OCI-LY1 (cell line): ENCODE measurements at regions not wholly inside any gene's neighbourhood (a gene's known extent, or its start where the extent isn't known, plus 50 kb on each side); places are given as distances from the start of the nearest gene placed in this dataset.

Experiments
- EZH2 ChIP-seq: fragments of 200-600 bp; sonication (generic), shearing (Covaris generic); IDR thresholded peaks from 2 replicates; pipeline ENCODE4 v1.8.0; 2017; ENCODE audit warnings: borderline replicate concordance, mixed run types, mild to moderate bottlenecking, antibody characterized with exemption, low read length, moderate library complexity, mixed read lengths
- TF ChIP-seq, protein P1 (sequence below): fragments of 200-600 bp; sonication (generic), shearing (Covaris generic); IDR thresholded peaks from 2 replicates; pipeline ENCODE4 v1.5.1; 2017; ENCODE audit warnings: mild to moderate bottlenecking, antibody characterized with exemption, low read length, moderate library complexity, mixed read lengths

DNA sequence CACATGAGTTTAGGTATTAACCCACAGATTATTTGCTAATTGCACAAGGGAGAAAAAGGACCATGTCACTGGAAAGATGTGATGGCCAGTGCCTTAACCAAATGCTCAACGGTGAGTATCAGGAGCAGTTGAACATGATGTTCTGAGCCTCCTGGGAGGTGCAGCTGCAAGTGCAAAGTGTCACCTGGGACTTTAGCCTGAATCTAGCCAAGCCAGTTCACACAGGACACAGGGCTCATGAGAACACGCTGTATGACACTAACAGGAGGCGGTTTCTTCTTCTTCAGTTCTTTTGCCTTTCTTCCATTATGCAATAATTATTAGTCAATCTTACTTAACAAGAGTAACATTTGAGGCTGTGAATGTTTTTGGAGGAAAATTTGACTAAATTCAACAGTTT, 225.3 kb downstream of the THBS2 start:
- TF ChIP-seq, protein P1, sequence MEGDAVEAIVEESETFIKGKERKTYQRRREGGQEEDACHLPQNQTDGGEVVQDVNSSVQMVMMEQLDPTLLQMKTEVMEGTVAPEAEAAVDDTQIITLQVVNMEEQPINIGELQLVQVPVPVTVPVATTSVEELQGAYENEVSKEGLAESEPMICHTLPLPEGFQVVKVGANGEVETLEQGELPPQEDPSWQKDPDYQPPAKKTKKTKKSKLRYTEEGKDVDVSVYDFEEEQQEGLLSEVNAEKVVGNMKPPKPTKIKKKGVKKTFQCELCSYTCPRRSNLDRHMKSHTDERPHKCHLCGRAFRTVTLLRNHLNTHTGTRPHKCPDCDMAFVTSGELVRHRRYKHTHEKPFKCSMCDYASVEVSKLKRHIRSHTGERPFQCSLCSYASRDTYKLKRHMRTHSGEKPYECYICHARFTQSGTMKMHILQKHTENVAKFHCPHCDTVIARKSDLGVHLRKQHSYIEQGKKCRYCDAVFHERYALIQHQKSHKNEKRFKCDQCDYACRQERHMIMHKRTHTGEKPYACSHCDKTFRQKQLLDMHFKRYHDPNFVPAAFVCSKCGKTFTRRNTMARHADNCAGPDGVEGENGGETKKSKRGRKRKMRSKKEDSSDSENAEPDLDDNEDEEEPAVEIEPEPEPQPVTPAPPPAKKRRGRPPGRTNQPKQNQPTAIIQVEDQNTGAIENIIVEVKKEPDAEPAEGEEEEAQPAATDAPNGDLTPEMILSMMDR: no peak
- no peak for TF ChIP-seq EZH2
